ENCODE measurements at regions not wholly inside any gene's neighbourhood (a gene's known extent, or its start where the extent isn't known, plus 50 kb on each side); places are given as distances from the start of the nearest gene placed in this dataset.
"Not testable (repeated sequence)": the region's sequence is repeated elsewhere in the genome, so short reads cannot be mapped to it uniquely, and the experiment has no call there.

GRCh38 chr2:220758376-220758775 is 813.7 kb downstream of the EPHA4 start:
- not testable (repeated sequence) for DNase-seq

- no peak for DNase-seq
Measured at GRCh38 chr2:220764171-220764570, 807.9 kb downstream of the EPHA4 start.

- no peak for DNase-seq
Measured at GRCh38 chr2:220767591-220768255, 804.4 kb downstream of the EPHA4 start.

GRCh38 chr2:220775856-220776488 is 796.1 kb downstream of the EPHA4 start:
- no peak for DNase-seq

GRCh38 chr2:220779076-220779475 is 793.0 kb downstream of the EPHA4 start:
- DNase-seq = not testable (repeated sequence)

- DNase-seq = no peak
Measured at GRCh38 chr2:220779511-220779910, 792.6 kb downstream of the EPHA4 start.

GRCh38 chr2:220779931-220780330 is 792.2 kb downstream of the EPHA4 start:
- DNase-seq = peak in 2 of 51 donors; percentile 7 to 13

GRCh38 chr2:220781622-220782241 is 790.4 kb downstream of the EPHA4 start:
- no peak for DNase-seq

- no peak for DNase-seq
Measured at GRCh38 chr2:220782609-220783113, 789.4 kb downstream of the EPHA4 start.

GRCh38 chr2:220783671-220784070 is 788.4 kb downstream of the EPHA4 start:
- no peak for DNase-seq

GRCh38 chr2:220785178-220785577 is 786.9 kb downstream of the EPHA4 start:
- no peak for DNase-seq

- no peak for DNase-seq
Measured at GRCh38 chr2:220786216-220786615, 785.9 kb downstream of the EPHA4 start.

GRCh38 chr2:220787251-220787650 is 784.9 kb downstream of the EPHA4 start:
- no peak for DNase-seq

GRCh38 chr2:220789961-220790360 is 782.1 kb downstream of the EPHA4 start:
- DNase-seq = no peak

GRCh38 chr2:220795705-220796104 is 776.4 kb downstream of the EPHA4 start:
- DNase-seq = no peak

GRCh38 chr2:220811115-220811514 is 761.0 kb downstream of the EPHA4 start:
- no peak for DNase-seq

- DNase-seq = no peak
Measured at GRCh38 chr2:220811952-220812570, 760.0 kb downstream of the EPHA4 start.

GRCh38 chr2:220814441-220814840 is 757.7 kb downstream of the EPHA4 start:
- DNase-seq = no peak

GRCh38 chr2:220815698-220816097 is 756.4 kb downstream of the EPHA4 start:
- DNase-seq = no peak

- no peak for DNase-seq
Measured at GRCh38 chr2:220821683-220822082, 750.4 kb downstream of the EPHA4 start.

- DNase-seq = not testable (repeated sequence)
Measured at GRCh38 chr2:220823590-220823989, 748.5 kb downstream of the EPHA4 start.

- no peak for DNase-seq
Measured at GRCh38 chr2:220833446-220833845, 738.7 kb downstream of the EPHA4 start.

All from hypothalamus (tissue), 51 donors.